H54 (cell line): ENCODE measurements at regions not wholly inside any gene's neighbourhood (a gene's known extent, or its start where the extent isn't known, plus 50 kb on each side); places are given as distances from the start of the nearest gene placed in this dataset.

Experiments
- DNase-seq: peaks from one replicate; pipeline ENCODE4 v3.0.0; 2011; ENCODE audit warnings: low spot score, mixed read lengths; ENCODE audit not compliant: insufficient read length
- FAIRE-seq: peaks from 3 replicates; lab custom pipeline; 2011; peaks lifted over from hg19 to GRCh38; lab: Jason Lieb, UNC
- POLR2A ChIP-seq: IDR thresholded peaks from 2 replicates; pipeline ENCODE4 v1.6.1; 2011; ENCODE audit warnings: low read depth, mild to moderate bottlenecking, low read length

- FAIRE-seq (no peak), DNase-seq (no peak)
- no peak for TF ChIP-seq POLR2A
These were observed 123.6 kb upstream of the GALNT15 start for GRCh38 chr3:16050641-16051467.

GRCh38 chr3:16051691-16052090, 122.8 kb upstream of the GALNT15 start:
- FAIRE-seq: no peak
- TF ChIP-seq POLR2A: no peak
- DNase-seq: no peak

GRCh38 chr3:16052964-16053363, 121.5 kb upstream of the GALNT15 start:
- no peak for DNase-seq
- no peak for FAIRE-seq

GRCh38 chr3:16053794-16054193, 120.7 kb upstream of the GALNT15 start:
- no peak for DNase-seq
- no peak for TF ChIP-seq POLR2A
- no peak for FAIRE-seq

More at GRCh38 chr3:16052964-16053363, 121.5 kb upstream of the GALNT15 start:
- TF ChIP-seq POLR2A: no peak

- DNase-seq (no peak), FAIRE-seq (no peak)
- TF ChIP-seq POLR2A: no peak
These were observed 118.8 kb upstream of the GALNT15 start for GRCh38 chr3:16055606-16056211.

GRCh38 chr3:16056217-16056616, 118.3 kb upstream of the GALNT15 start:
- no peak for DNase-seq
- FAIRE-seq: no peak
- TF ChIP-seq POLR2A: no peak

GRCh38 chr3:16058521-16058920, 116.0 kb upstream of the GALNT15 start:
- no peak for FAIRE-seq
- no peak for TF ChIP-seq POLR2A
- no peak for DNase-seq

- DNase-seq: no peak
- TF ChIP-seq POLR2A: no peak
- FAIRE-seq: no peak
These were observed 115.4 kb upstream of the GALNT15 start for GRCh38 chr3:16059081-16059537.

- TF ChIP-seq POLR2A: no peak
- FAIRE-seq (no peak), DNase-seq (no peak)
These were observed 114.6 kb upstream of the GALNT15 start for GRCh38 chr3:16059711-16060357.

- FAIRE-seq: peak; percentile 93
These were observed 114.1 kb upstream of the GALNT15 start for GRCh38 chr3:16060358-16060852.

GRCh38 chr3:16060945-16061344, 113.5 kb upstream of the GALNT15 start:
- no peak for TF ChIP-seq POLR2A
- DNase-seq (peak; percentile 57), FAIRE-seq (peak; percentile 85)

More at GRCh38 chr3:16060358-16060852, 114.1 kb upstream of the GALNT15 start:
- TF ChIP-seq POLR2A: no peak
- peak; percentile 76 for DNase-seq

GRCh38 chr3:16061491-16061890, 113.0 kb upstream of the GALNT15 start:
- TF ChIP-seq POLR2A: no peak
- no peak for FAIRE-seq
- DNase-seq: no peak

GRCh38 chr3:16063603-16064002, 110.9 kb upstream of the GALNT15 start:
- DNase-seq: no peak
- TF ChIP-seq POLR2A: no peak
- FAIRE-seq: no peak
